Activated T-cell treated with anti-CD3 and anti-CD28 coated beads for 48 hours (primary cell): ENCODE measurements at regions not wholly inside any gene's neighbourhood (a gene's known extent, or its start where the extent isn't known, plus 50 kb on each side); places are given as distances from the start of the nearest gene placed in this dataset.

Source experiments
- DNase-seq: peaks from one replicate; pipeline ENCODE4 v3.0.0-alpha.2; 2020; ENCODE audit warnings: low read depth

DNA sequence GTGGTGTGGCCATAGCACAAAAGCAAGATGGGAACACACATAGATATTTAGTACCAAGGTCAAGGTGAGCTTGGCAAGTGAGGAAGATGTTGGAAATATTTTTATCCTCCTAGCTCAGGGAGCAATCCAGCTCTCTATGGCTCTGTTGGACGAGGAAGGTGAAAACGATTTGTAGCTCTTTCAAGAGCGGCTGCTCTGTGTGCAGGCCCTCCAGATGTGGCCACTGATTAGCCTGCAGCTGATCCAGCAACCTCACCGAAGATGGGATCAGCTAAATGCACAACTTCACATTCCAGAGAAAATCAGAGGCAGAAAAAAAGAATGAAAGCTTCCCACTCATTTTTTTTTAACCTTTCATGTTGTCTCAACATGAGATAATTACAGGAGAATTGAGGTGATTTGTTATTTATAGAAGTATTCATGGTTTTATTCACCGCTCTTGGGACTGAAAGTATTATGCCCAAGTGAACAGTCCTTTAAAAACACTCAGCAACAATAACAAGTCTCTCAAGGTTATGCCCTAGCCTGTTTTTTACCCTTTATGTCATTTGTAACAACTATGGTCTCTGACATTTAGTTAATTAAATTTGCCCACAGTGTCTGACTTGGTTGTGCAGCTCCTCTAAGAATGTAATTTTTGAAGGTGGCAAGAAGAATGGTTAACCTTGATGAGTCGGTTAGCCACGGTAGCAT, 213.6 kb upstream of the ADARB2 start:
- DNase-seq = no peak

DNA sequence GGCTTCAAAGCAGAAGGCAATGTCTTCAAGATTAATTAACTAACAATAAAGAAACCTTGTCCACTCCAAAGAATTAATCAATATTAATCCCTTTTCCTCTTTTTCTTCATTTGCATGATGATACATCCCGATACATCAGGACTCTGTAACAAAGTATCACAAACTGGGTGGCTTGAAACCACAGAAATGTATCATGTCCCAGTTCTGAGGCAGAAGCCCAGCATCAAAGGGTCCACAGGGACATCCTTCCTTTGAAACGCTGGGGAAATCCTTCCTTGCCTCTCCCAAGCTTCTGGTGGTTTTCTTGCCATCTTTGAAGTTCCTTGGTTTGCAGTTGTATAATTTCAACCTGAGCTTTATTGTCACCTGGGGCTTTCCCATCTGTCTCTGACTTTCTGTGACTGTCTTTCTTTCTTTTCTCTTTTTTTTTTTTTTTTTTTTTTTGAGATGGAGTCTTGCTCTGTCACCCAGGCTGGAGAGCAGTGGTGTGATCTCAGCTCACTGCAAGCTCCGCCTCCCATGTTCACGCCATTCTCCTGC, 210.2 kb upstream of the ADARB2 start:
- no peak for DNase-seq

DNA sequence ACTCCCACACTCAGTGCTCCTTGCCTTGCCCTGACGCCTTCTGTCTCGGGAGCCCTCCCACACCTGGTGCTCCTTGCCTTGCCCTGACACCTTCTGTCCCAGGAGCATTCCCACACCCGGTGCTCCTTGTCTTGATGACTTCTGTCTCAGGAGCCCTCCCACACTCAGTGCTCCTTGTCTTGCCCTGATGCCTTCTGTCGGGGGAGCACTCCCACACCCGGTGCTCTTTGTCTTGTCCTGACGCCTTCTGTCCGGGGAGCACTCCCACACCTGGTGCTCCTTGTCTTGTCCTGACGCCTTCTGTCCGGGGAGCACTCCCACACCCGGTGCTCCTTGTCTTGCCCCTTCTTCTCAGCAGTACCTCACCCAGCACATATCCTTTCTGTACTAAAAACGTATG, 207.2 kb upstream of the ADARB2 start:
- no peak for DNase-seq

DNA sequence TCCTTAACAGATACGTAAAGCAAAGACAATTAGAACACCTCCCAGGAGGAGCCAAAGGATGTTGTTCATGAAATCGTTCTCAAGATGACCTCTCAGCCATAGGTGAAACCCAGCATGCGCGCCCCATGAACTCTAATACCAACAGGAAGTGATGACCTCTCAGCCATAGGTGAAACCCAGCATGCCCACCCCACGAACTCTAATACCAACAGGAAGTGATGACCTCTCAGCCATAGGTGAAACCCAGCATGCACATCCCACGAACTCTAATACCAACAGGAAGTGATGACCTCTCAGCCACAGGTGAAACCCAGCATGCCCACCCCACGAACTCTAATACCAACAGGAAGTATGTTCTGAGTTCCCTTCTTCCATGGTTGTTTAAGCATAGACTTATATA, 205.2 kb upstream of the ADARB2 start:
- DNase-seq = no peak

DNA sequence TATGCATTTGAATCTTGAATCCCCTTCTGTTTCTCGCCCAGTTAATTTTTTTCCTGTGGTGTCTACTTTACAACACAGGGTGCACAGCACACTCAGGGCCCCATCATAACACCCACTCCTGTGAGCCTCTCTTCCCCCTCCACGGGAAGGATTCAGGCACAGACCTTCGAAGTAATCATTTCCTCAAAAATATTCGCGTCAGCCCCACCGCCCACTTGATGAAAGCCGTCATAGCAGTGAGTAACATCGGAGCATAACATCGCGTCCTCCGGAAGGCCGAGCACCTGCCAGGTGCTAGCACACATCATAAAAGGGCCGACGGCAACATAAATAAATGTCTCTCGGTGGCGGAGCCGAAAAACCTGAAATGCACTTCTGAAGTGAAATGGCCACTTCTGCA, 201.7 kb upstream of the ADARB2 start:
- peak; percentile 53 for DNase-seq

DNA sequence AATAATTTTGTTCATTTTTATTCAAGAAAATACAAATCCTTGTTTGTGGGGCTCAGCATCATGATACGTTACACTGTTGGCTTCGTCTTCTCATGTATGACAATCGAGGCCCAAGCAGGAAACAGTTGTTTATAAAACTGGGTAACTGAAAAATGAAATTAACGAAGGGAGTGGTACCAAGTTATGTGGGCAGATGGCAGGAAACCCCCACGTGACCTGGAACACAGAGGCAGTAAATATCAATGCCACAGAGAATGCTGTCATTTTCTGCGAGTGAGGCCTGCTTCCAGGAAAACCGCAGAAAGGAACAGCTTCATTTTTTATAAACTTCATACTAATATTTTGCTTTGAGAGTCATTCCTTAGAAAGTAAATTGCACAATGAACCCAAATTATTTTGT, 201.0 kb upstream of the ADARB2 start:
- peak; percentile 31 for DNase-seq

DNA sequence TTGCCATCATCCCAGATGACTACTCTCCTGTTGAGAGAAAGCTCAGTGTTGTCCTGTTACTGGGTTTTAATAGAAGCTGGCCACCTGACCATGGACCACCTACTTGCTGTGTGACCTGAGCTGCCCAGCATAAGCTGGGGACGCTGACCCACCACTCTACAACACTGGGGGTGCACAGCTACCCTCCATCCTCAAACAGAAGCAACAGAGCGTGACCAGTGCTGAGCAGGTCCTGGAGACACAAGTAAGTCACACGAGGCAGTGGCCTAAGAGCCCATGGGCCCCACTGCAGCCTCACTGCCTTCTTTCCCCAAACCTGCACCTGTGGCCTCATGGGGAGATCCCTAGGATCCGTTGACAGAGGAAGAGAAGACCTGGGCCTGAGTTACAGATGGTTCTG, 198.6 kb upstream of the ADARB2 start:
- no peak for DNase-seq

DNA sequence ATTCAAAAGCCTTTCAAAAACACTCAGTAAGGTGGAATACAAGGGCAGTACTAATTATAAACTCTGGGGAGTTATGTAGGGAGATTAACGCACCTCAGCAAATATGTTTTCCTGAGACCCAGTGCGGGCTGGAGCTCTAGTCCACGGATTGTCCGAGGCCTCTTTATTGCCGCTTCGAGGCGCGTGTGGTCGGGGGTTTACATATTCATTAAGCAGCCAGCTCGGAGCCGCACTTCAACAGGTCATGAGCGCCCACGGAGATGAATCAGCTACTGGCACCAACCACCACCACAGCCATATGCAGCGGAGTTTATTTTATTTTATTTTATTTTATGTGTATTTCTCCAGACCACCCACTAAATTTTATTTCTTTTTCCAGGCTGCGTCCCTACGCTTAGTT, 195.9 kb upstream of the ADARB2 start:
- DNase-seq = no peak

DNA sequence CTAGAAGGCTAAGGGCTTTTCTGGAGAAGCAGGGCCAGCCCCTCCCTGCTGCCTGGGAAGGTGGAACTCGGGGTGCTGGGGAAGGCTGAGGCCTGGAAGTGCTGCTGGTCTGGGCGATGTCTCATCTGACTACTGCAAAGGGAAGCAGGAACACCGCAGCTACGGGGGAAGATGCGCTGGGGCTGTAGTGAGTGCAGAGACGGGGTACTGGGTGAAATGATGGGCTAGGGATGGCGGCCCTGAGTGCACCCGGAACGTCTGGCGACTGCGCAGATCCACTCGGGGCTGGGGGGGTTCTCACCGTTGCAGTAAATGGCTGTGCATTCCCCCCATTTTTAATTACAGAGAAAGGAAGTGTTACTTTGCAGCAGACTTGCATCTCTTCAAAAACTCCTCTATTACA, 195.4 kb upstream of the ADARB2 start:
- no peak for DNase-seq

DNA sequence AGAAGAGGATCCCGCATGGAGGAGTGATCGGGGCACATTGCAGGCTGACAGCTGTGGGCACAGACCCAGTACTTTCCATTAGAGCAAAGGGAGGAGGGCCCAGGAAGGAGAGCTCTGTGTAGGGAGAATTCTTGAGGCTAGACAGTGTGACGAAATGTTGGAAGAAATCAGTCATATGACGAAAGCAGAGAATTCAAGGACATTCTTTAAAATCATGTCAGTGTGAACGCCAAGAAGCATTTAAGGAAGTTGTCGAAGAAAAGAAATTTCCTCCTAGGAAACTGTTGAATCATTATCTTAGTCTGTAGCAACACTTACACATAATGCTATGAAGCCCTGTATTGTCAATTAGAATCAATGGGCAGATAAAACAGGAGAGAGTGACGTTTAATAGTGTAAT, 191.3 kb upstream of the ADARB2 start:
- DNase-seq = no peak

DNA sequence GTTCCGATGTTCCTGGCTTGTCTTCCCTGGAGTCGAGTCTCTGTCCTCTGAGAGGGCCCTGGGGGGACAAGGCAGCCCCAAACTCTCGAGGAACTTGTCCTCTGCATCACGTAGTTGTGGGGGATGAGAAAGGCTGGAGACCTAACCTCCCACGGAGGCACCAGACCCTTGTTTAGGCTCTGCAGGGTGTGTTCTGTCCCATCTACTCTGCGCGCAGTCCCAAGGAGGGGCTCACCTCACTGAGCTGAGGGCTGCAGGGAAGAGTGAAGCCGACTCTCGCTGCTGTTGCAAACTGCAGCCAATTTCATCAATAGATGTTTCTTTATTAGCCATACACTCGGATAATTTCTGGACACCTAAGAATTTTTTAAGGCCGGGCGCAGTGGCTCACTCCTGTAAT, 186.7 kb upstream of the ADARB2 start:
- no peak for DNase-seq

DNA sequence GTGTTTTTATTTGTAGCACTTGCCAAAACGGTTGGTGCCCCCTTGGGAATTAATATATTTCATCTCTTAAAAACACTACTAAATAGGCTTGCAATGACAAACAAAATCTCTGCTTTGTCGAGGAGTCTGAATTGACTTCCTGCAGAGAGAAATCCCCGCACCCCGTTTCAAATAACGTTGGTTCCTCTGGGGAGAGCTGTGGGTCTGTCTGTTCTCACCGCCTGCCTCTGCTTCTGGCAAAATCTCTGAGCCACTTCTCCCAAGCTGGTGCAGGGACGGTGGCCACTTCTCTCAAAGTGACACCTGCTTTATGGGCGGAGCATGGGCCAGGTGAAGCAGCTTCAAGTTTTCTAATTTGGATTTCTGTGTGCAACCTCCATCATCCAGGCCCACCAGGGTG, 186.3 kb upstream of the ADARB2 start:
- no peak for DNase-seq

DNA sequence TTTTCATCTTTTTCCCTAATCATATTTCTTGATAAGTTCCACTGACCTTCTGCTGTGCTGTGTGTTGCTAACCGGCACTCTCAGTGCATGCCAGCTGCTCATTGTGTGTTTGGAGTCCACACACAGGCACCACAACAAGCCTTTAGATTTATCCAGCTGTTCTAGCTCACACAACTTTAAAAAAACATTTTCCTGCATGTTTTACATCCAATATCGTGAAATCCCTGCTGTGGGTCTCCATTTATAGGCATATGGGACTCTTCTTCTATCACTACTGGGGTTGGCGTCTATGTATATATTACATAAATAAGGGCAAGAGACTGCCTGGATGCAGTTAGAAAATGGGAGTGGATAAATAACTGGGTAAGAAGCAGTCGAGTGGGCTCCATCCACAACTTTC, 183.6 kb upstream of the ADARB2 start:
- no peak for DNase-seq

DNA sequence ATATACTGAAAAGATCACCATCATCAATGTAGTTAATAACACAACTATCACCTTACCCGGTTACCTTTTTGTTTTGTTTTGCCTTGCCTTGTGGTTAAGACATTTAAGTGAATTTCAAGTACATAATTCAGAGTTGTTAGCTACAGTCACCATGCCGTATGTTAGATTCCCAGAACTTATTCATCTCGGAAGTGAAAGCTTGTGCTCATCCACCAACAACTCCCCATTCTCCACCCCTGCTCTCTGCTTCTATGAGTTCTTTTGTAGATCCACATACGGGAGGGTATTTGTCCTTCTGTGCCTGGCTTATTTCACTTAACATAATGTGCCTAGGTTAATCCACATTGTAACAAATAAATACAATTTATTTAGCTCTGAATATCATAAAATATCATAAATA, 182.8 kb upstream of the ADARB2 start:
- no peak for DNase-seq

DNA sequence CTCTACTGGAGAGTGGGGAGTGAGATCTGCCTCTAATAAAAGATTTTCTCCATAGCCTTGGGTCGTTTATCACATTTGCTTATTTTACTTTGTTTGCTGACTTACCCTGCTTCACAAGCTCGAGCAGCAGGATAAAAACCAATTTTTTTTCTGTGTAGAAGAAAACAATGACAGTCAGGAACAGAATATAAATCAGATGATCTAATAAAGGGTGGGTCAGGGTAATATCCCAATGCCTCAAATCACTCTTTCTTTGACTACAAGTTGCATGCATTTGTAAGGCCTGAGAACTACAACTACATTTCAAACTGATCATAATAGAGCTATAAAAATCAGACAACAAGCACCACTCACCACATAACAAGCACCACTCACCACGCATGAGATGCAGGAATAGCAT, 174.4 kb upstream of the ADARB2 start:
- no peak for DNase-seq

DNA sequence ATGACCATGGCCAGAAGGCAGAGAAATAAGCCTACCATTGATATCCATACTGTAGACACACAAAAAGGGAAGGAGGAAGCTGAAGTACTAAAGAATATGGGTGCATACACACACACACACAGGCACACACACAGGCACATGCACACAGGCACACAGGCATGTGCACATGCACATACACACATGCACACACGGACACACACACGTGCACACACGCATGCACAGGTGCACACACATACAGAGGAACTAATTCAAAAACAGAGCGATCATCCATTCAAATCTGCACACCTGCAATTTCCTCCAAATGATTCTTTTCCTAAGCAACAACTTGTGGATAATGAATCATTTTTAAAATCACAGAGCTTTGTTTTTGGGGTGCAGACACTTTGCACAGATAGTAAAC, 166.7 kb upstream of the ADARB2 start:
- DNase-seq = no peak

DNA sequence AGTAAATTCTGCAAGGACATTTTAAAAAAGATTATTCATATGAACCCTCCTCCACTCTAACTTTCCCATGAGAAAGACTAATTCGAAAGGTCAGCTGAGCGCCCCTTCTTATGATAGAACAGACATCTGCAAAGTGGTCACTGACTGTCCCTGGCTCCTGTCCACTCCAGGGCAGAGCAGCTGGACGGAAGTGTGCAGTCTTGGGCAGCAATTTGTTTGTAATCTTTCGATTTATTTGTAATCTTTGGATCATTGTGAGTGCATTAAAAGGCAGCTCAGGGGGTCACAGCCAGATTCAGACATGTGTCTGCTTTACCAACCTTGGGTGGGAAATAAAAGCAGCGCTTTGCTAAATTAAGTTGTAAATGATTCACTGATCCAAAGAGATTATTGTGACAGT, 158.8 kb upstream of the ADARB2 start:
- DNase-seq = no peak

DNA sequence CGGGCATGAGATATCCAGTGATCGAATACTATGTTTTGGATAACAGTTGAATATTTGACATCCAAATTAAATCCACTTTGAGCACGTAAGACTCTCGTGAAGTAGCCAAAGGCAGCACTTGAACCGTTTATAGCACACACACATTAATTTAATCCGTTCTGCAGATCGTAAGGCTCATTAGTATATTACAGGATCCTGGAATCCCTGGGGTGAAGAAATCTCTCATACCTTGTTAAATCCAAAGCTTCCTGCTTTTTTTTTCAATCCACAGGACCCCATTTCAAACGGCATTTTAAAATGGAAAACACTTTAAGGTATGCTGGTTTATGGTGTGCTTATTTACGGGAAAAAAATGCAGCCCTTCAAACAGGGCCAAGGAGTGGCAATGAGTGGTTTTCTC, 158.4 kb upstream of the ADARB2 start:
- no peak for DNase-seq

DNA sequence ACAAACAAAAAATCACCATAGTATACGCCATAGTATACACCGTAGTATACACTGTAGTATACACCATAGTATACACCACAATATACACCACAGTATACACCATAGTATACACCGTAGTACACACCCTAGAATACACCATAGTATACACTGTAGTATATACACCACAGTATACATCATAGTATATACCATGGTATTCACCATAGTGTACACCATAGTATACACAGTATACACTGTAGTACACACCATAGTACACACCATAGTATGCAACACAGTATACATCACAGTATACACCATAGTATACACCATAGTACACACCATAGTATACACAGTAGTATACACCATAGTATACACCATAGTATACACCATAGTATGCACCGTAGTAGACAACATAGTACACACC, 157.6 kb upstream of the ADARB2 start:
- no peak for DNase-seq

DNA sequence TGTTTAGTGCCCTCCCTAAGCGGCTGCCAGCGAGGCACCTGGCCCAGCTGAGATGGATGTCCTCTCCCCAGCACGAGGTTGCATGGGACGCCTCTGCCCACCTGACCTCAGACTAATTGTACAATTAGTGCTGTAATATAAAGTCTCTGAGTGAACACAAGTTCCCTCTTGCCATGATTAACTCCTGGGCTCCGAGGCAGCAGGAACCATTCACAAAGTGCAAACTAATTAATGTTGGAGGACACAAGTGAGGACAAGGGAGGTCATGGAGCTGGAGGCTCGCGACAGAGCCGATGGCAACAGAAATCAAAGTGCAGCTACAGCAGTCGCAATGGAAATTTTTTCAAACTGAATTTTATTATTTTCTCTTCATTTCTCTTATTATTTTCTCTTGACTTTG, 156.6 kb upstream of the ADARB2 start:
- no peak for DNase-seq

DNA sequence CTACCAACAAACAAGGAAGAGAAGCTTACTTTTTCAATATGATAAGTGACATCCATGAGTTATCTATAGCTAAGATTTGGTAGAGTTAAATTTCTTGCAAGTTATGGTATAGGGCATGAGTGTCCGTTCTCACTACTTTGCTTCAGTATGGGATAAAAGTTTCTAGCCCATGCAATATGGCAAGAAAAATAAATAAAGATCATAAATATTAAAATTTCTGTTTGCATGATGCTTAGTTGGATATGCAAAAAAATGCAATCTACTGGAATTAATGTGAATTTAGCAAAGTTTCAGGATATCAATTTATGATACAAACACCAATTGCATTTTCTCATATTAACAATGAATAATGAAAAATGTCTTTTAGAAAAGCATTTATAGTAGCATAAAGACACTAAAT, 148.7 kb upstream of the ADARB2 start:
- no peak for DNase-seq

DNA sequence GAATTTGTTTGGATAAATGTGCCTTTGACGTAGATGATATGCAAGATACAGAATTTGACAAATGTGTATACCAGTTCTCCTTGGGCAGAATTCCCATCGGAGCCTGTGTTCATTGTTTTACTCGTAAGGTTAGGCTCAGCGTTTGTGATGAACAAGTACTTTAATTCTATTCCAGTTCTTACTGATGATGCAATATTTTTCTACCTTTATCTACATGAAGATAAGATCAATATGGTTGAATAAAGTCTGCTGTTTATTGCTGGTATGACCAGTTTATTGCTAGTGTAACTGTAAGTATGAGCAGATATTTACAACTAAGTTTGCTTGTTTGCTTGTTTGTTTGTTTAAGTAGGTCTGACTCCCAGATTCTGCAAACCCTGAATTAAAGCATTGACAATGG, 145.4 kb upstream of the ADARB2 start:
- DNase-seq = no peak

DNA sequence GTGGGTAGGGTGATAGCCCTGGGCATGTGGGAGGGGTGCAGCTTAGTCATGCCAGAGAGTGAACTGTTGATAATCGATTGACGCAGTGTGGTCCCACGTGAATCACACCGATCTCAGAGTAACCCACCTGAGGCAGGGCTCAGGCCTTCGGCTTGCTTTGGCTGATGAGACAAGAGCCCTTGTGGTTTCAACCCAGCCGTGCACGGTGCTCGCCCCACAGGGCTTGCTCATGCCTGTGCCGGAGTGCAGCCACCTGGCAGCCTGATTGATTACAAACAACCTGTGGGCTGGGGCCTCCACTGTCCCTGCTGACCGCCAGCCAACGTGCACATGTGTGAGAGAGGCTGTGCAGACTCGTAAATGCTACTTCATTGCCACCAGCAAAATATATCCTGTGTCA, 144.9 kb upstream of the ADARB2 start:
- no peak for DNase-seq

DNA sequence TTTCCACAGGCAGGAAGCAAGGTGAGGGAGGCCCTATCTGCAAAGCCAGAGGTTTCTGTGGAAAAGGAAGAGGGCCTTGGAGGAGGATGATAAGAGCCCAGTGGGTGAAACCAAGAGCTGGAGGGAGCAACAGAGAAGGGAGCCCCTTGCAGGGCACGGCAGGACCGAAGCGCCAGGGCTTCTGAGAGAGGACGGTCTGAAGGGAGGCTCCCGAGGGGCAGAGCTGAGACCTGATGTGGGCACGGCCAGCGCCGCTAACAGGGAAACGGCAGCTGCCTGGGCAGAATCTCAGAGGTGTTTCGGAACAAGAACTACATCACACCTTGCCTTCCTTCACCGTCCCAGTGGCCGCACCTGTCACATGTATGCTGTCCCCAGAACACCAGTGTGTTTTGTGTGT, 144.3 kb upstream of the ADARB2 start:
- no peak for DNase-seq

DNA sequence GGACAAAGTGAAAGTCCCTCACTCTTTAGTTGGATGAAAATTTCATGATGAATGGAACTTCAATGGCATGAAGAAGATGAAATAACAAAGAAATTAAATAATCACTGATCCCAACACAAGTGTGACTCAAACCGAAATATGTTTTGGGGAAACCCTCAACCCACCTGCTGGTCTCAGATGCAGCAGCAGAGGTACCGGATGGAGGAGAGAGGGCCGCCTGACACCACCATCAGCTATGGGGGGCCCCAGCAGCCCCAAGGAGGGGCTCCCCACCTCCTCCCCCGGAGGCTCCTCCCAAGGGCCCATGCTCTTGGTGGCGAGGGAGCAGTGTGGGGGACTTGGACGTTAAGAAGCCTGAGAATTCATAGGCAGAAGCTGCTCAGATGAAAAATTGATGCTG, 137.2 kb upstream of the ADARB2 start:
- no peak for DNase-seq
